Astrocyte (in vitro differentiated cells and primary cell): ENCODE measurements at regions not wholly inside any gene's neighbourhood (a gene's known extent, or its start where the extent isn't known, plus 50 kb on each side); places are given as distances from the start of the nearest gene placed in this dataset.

Experiments
- DNase-seq: peaks from one replicate; pipeline ENCODE4 v3.0.0-alpha.2; 2010; ENCODE audit warnings: low read depth
- FAIRE-seq: peaks from 2 replicates; lab custom pipeline; 2011; peaks lifted over from hg19 to GRCh38; lab: Jason Lieb, UNC
- H2AFZ ChIP-seq: 2 replicates; pipeline ENCODE4 v1.6.0; 2012; ENCODE audit warnings: low read depth, low read length, inconsistent platforms
- H3K27ac ChIP-seq: 2 replicates; pipeline ENCODE4 v1.5.1; 2011; ENCODE audit warnings: low read depth, low read length, inconsistent platforms
- H3K27me3 ChIP-seq: 2 replicates; pipeline ENCODE4 v1.6.0; 2011; ENCODE audit warnings: low read length, inconsistent platforms; ENCODE audit not compliant: insufficient read depth
- H3K36me3 ChIP-seq: 2 replicates; pipeline ENCODE4 v1.5.1; 2011; ENCODE audit warnings: low read length, inconsistent platforms; ENCODE audit not compliant: insufficient read depth
- H3K4me1 ChIP-seq: 2 replicates; pipeline ENCODE4 v1.5.1; 2011; ENCODE audit warnings: low read length, inconsistent platforms; ENCODE audit not compliant: insufficient read depth
- H3K4me2 ChIP-seq: 2 replicates; pipeline ENCODE4 v1.6.0; 2012; ENCODE audit warnings: low read length, inconsistent platforms
- H3K4me3 ChIP-seq: 2 replicates; pipeline ENCODE4 v1.5.1; 2011; ENCODE audit warnings: low read depth, mild to moderate bottlenecking, low read length, inconsistent platforms; ENCODE audit not compliant: insufficient read depth
- H3K79me2 ChIP-seq: 2 replicates; pipeline ENCODE4 v1.6.0; 2012; ENCODE audit warnings: mild to moderate bottlenecking, low read length, inconsistent platforms; ENCODE audit not compliant: insufficient read depth
- H3K9ac ChIP-seq: 2 replicates; pipeline ENCODE4 v1.6.0; 2012; ENCODE audit warnings: mild to moderate bottlenecking, low read length, inconsistent platforms
- H3K9me3 ChIP-seq: 2 replicates; pipeline ENCODE4 v1.5.1; 2012; ENCODE audit warnings: low read depth, mild to moderate bottlenecking, low read length, inconsistent platforms; ENCODE audit not compliant: insufficient read depth
- H4K20me1 ChIP-seq: 2 replicates; pipeline ENCODE4 v1.6.0; 2012; ENCODE audit warnings: low read length, inconsistent platforms; ENCODE audit not compliant: insufficient read depth
- H3K27ac Mint-ChIP-seq: one replicate; pipeline ENCODE4 v1.8.0; 2021; ENCODE audit warnings: mild to moderate bottlenecking, mixed read lengths; ENCODE audit not compliant: unreplicated experiment
- H3K27me3 Mint-ChIP-seq: one replicate; pipeline ENCODE4 v1.8.0; 2021; ENCODE audit warnings: low read depth, mixed read lengths; ENCODE audit not compliant: unreplicated experiment
- H3K36me3 Mint-ChIP-seq: one replicate; pipeline ENCODE4 v1.8.0; 2021; ENCODE audit warnings: low read depth, mixed read lengths; ENCODE audit not compliant: unreplicated experiment
- H3K4me1 Mint-ChIP-seq: one replicate; pipeline ENCODE4 v1.8.0; 2021; ENCODE audit warnings: low read depth, mixed read lengths; ENCODE audit not compliant: unreplicated experiment
- H3K4me3 Mint-ChIP-seq: one replicate; pipeline ENCODE4 v1.8.0; 2021; ENCODE audit warnings: mild to moderate bottlenecking, moderate library complexity, mixed read lengths; ENCODE audit not compliant: unreplicated experiment
- H3K9me3 Mint-ChIP-seq: one replicate; pipeline ENCODE4 v1.8.0; 2021; ENCODE audit warnings: mild to moderate bottlenecking, mixed read lengths; ENCODE audit not compliant: unreplicated experiment
- EZH2 ChIP-seq: IDR thresholded peaks from 2 replicates; pipeline ENCODE4 v1.6.1; 2012; ENCODE audit warnings: mild to moderate bottlenecking, low read length, inconsistent platforms; ENCODE audit not compliant: insufficient read depth
- TF ChIP-seq, protein P1 (sequence below): IDR thresholded peaks from 2 replicates; pipeline ENCODE4 v1.5.1; 2011; ENCODE audit warnings: low read depth, mild to moderate bottlenecking, inconsistent platforms, low read length, moderate library complexity; ENCODE audit not compliant: insufficient read depth

DNA sequence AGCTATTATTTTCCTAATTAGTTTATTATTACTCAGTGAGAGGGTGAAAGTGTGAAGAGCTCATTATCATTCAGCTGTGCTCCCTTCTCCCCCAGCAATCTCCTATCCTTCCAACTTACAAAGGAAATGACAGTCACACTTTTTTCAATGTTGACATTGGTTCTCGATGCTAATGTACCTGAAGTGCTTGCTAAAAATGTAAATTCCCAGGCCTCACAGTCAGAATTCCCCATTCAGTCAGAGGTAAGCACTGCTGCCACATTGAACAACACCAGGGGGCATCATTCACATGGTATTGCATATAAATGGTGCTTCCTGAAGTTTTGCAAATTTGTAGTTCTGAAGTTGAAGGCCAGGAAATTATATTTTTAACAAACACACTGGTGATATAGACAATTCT, 132.7 kb upstream of the FOXD3 start:
- no peak overlapping the region for H3K27ac ChIP-seq
- no peaks in the 10 kb centered on the region for H3K9me3 Mint-ChIP-seq
- H3K4me1 ChIP-seq, result no peaks in the 10 kb centered on the region
- DNase-seq, result no peak
- H3K4me3 Mint-ChIP-seq, result no peak overlapping the region
- TF ChIP-seq EZH2, result no peak
- TF ChIP-seq, protein P1, sequence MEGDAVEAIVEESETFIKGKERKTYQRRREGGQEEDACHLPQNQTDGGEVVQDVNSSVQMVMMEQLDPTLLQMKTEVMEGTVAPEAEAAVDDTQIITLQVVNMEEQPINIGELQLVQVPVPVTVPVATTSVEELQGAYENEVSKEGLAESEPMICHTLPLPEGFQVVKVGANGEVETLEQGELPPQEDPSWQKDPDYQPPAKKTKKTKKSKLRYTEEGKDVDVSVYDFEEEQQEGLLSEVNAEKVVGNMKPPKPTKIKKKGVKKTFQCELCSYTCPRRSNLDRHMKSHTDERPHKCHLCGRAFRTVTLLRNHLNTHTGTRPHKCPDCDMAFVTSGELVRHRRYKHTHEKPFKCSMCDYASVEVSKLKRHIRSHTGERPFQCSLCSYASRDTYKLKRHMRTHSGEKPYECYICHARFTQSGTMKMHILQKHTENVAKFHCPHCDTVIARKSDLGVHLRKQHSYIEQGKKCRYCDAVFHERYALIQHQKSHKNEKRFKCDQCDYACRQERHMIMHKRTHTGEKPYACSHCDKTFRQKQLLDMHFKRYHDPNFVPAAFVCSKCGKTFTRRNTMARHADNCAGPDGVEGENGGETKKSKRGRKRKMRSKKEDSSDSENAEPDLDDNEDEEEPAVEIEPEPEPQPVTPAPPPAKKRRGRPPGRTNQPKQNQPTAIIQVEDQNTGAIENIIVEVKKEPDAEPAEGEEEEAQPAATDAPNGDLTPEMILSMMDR, result no peak
- no peak for FAIRE-seq
- H3K36me3 ChIP-seq, result no peaks in the 10 kb centered on the region
- no peaks in the 10 kb centered on the region for H3K27me3 ChIP-seq
- H3K4me3 ChIP-seq, result no peak overlapping the region
- H3K27ac Mint-ChIP-seq, result no peak overlapping the region
- H2AFZ ChIP-seq, result no peak overlapping the region
- no peaks in the 10 kb centered on the region for H3K9me3 ChIP-seq
- no peaks in the 10 kb centered on the region for H4K20me1 ChIP-seq
- H3K4me1 Mint-ChIP-seq, result no peaks in the 10 kb centered on the region
- H3K79me2 ChIP-seq, result no peaks in the 10 kb centered on the region
- H3K4me2 ChIP-seq, result no peak overlapping the region
- no peaks in the 10 kb centered on the region for H3K36me3 Mint-ChIP-seq
- no peaks in the 10 kb centered on the region for H3K27me3 Mint-ChIP-seq
- no peak overlapping the region for H3K9ac ChIP-seq

DNA sequence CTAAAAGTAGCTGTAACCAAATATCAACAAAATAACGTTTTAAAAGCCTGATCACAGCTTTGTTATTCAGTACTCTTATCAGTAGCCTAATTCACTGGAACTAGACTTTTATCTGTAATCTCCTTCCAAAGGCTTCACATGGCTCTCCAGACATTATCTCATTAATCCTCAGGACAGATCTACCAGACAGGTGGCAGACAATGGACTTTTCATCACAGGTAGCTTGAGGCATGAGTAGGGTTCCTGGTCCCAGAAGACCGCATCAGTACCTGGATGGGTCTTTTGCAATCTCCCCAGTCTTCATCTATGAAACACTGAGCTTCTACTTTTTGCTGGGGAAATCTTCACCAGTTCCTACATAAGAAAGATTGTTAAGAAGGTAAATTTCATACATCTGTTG, 132.2 kb upstream of the FOXD3 start:
- no peaks in the 10 kb centered on the region for H3K4me1 ChIP-seq
- Mint-ChIP-seq H3K27ac (no peak overlapping the region), H3K4me3 (no peak overlapping the region), H3K27me3 (no peaks in the 10 kb centered on the region), H3K36me3 (no peaks in the 10 kb centered on the region), H3K4me1 (no peaks in the 10 kb centered on the region), H3K9me3 (no peaks in the 10 kb centered on the region)
- no peak for DNase-seq
- no peak overlapping the region for H3K27ac ChIP-seq
- H3K4me3 ChIP-seq, result no peak overlapping the region
- FAIRE-seq, result no peak
- H3K36me3 ChIP-seq, result no peaks in the 10 kb centered on the region
- H3K9ac ChIP-seq, result no peak overlapping the region
- H3K4me2 ChIP-seq, result no peak overlapping the region
- no peak overlapping the region for H2AFZ ChIP-seq
- TF ChIP-seq, protein P1, result no peak
- TF ChIP-seq EZH2, result no peak
- no peaks in the 10 kb centered on the region for H3K27me3 ChIP-seq
- no peaks in the 10 kb centered on the region for H3K9me3 ChIP-seq
- H4K20me1 ChIP-seq, result no peaks in the 10 kb centered on the region
- H3K79me2 ChIP-seq, result no peaks in the 10 kb centered on the region

DNA sequence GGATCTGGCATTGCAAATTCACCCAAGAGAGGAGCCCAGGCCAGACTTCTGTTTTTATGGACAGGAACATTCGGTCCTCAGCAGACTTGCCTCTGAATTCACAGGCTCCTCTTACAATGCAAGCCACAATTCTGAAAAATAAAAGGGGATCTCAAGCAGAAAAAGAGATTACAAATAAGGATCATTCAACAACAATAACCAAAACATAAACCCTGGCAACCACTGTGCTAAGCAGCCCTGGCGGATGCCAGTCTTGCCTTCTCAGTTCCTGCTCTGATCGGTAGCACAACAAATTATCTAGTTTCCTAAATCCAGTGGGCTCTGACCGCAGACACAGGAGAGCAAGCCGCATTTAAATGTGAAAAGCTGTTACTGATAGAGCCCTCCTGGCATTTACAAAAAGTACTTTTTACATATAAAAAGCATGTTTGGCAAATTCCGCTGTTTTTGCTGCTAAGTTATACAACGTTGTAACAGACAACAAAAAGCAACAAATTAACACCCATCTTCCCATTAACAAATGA, 123.4 kb upstream of the FOXD3 start:
- Histone ChIP-seq H3K79me2 (no peaks in the 10 kb centered on the region), H4K20me1 (no peaks in the 10 kb centered on the region), H3K4me1 (no peaks in the 10 kb centered on the region), H2AFZ (no peak overlapping the region), H3K9ac (no peak overlapping the region), H3K27me3 (peaks cover 8% of the 10 kb centered on the region), H3K4me3 (no peak overlapping the region), H3K27ac (no peak overlapping the region), H3K36me3 (no peaks in the 10 kb centered on the region), H3K9me3 (no peaks in the 10 kb centered on the region), H3K4me2 (no peak overlapping the region)
- H3K27me3 Mint-ChIP-seq, result peaks cover 17% of the 10 kb centered on the region
- no peak overlapping the region for H3K27ac Mint-ChIP-seq
- H3K9me3 Mint-ChIP-seq, result peaks cover 3% of the 10 kb centered on the region
- FAIRE-seq (no peak), DNase-seq (no peak)
- no peaks in the 10 kb centered on the region for H3K36me3 Mint-ChIP-seq
- H3K4me3 Mint-ChIP-seq, result no peak overlapping the region
- H3K4me1 Mint-ChIP-seq, result no peaks in the 10 kb centered on the region
- TF ChIP-seq, protein P1, result no peak
- no peak for TF ChIP-seq EZH2
